Retinal pigment epithelial cell (primary cell): ENCODE measurements at regions not wholly inside any gene's neighbourhood (a gene's known extent, or its start where the extent isn't known, plus 50 kb on each side); places are given as distances from the start of the nearest gene placed in this dataset.

Experiments used
- DNase-seq: peaks from one replicate; pipeline ENCODE4 v3.0.0-alpha.2; 2010; ENCODE audit warnings: low read depth
- H3K4me3 ChIP-seq: 2 replicates; pipeline ENCODE4 v1.5.1; 2011; ENCODE audit warnings: mild to moderate bottlenecking, low read length, control low read depth, moderate library complexity
- TF ChIP-seq, protein P1 (sequence below): conservative IDR thresholded peaks from 2 replicates; pipeline ENCODE4 v1.5.1; 2011; ENCODE audit warnings: low read depth, low read length, control low read depth, inconsistent platforms

GRCh38 chr13:89541091-89542030 lies 1806.1 kb upstream of the MIR17HG start:
- TF ChIP-seq, protein P1, sequence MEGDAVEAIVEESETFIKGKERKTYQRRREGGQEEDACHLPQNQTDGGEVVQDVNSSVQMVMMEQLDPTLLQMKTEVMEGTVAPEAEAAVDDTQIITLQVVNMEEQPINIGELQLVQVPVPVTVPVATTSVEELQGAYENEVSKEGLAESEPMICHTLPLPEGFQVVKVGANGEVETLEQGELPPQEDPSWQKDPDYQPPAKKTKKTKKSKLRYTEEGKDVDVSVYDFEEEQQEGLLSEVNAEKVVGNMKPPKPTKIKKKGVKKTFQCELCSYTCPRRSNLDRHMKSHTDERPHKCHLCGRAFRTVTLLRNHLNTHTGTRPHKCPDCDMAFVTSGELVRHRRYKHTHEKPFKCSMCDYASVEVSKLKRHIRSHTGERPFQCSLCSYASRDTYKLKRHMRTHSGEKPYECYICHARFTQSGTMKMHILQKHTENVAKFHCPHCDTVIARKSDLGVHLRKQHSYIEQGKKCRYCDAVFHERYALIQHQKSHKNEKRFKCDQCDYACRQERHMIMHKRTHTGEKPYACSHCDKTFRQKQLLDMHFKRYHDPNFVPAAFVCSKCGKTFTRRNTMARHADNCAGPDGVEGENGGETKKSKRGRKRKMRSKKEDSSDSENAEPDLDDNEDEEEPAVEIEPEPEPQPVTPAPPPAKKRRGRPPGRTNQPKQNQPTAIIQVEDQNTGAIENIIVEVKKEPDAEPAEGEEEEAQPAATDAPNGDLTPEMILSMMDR: no peak
- H3K4me3 ChIP-seq: no peak overlapping the region
- DNase-seq: no peak

DNA sequence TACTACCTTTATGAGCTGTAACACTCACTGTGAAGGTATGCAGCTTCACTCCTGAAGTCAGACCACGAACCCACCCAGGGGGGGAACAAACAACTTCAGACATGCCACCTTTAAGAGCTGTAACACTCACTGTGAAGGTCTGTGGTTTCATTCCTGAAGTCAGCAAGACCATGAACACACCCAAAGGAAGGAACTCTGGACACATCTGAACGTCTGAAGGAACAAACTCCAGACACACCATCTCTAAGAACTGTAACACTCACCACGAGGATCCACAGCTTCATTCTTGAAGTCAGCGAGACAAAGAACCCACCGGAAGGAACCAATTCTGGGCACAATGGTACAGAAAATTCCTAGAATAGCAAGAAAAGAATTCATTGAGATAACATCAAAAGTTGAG lies 1796.5 kb upstream of the MIR17HG start:
- TF ChIP-seq, protein P1: no peak
- DNase-seq: no peak

GRCh38 chr13:89554801-89555200 lies 1792.7 kb upstream of the MIR17HG start:
- no peak overlapping the region for H3K4me3 ChIP-seq
- TF ChIP-seq, protein P1: no peak
- DNase-seq: no peak

More for the DNA sequence above, 1796.5 kb upstream of the MIR17HG start:
- H3K4me3 ChIP-seq: no peak overlapping the region

DNA sequence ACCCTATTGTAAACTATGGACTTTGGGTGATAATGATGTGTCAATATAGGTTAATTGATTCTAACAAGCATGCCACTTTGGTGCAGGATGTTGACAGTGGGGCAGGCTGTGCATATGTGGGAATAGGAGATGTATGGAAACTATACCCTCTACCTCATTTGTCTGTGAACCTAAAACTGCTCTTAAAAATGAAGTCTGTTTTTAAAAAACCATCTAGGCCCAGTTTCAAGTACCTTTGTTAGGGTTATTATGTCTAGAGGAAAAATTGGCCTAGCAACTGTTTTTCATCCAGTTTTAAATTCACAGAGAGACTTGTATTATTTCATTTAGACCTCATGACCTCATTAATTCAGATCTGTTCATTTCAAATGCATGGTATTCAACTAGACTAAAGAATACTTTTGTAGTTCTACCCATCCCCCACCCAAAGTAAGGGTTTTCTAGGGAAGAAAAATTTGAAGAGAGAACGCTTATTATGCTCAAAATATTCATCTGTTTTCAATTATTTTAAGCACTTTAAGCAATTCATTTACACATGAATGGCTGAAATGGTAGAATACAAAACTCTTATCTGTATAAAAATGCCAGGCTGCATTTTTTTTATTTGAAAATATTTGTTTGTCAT lies 1781.9 kb upstream of the MIR17HG start:
- no peak for DNase-seq
- TF ChIP-seq, protein P1: no peak
- H3K4me3 ChIP-seq: no peak overlapping the region

DNA sequence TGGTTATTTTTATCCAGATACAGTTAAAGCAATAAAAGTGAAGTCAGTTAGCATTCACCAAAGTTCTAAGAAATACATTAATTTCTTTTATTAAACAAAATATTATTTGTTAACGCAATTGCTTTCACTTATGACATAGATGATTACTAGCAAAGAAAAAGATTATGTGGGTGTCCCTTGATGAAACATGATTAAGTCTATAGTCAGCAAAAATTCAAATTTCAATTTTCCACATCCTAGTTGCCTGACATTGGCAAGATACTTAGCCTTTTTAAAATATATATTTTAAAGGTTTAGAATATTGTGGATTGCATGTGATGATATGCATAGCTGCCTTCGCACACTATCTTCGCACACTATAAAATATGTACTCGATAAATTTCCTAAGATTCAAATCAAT lies 1780.5 kb upstream of the MIR17HG start:
- TF ChIP-seq, protein P1: no peak
- DNase-seq: no peak
- H3K4me3 ChIP-seq: no peak overlapping the region

- DNase-seq: no peak
Measured at GRCh38 chr13:89568276-89568675, 1779.2 kb upstream of the MIR17HG start.

More at GRCh38 chr13:89568276-89568675, 1779.2 kb upstream of the MIR17HG start:
- TF ChIP-seq, protein P1: no peak
- H3K4me3 ChIP-seq: no peak overlapping the region
